ENCODE measurements at regions not wholly inside any gene's neighbourhood (a gene's known extent, or its start where the extent isn't known, plus 50 kb on each side); places are given as distances from the start of the nearest gene placed in this dataset.

DNA sequence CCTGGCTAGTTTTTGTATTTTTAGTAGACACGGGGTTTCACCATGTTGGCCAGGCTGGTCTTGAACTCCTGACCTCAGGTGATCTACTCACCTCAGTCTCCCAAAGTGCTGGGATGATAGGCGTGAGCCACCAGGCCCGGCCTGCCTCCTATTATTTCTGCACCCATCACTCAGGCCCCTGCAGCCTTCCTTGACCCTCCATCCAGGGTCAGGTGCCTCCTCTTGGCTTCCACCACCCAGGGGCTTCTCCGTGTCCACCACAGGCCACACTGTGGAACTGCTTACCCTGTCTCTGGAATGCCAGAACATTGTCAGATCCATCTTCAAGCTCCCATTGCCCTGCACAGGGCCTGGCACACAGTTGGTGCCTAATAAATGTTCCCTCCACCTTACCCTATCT is 75.4 kb upstream of the RTL6 start:
- TF ChIP-seq TAF1 (IDR thresholded peaks at IDR 0.05; ENCODE audit: borderline replicate concordance, insufficient read depth, low read length) (no peak), SIN3A (IDR thresholded peaks at IDR 0.05; ENCODE audit: borderline replicate concordance, insufficient read depth, low read length) (no peak), POLR2AphosphoS5 (IDR thresholded peaks at IDR 0.05; ENCODE audit: low read depth, low read length) (no peak), FOXP2 (optimal IDR thresholded peaks at IDR 0.05; ENCODE audit: borderline replicate concordance, extremely low read depth, extremely low read length, insufficient read depth) (no peak)
- TF ChIP-seq, protein P1, sequence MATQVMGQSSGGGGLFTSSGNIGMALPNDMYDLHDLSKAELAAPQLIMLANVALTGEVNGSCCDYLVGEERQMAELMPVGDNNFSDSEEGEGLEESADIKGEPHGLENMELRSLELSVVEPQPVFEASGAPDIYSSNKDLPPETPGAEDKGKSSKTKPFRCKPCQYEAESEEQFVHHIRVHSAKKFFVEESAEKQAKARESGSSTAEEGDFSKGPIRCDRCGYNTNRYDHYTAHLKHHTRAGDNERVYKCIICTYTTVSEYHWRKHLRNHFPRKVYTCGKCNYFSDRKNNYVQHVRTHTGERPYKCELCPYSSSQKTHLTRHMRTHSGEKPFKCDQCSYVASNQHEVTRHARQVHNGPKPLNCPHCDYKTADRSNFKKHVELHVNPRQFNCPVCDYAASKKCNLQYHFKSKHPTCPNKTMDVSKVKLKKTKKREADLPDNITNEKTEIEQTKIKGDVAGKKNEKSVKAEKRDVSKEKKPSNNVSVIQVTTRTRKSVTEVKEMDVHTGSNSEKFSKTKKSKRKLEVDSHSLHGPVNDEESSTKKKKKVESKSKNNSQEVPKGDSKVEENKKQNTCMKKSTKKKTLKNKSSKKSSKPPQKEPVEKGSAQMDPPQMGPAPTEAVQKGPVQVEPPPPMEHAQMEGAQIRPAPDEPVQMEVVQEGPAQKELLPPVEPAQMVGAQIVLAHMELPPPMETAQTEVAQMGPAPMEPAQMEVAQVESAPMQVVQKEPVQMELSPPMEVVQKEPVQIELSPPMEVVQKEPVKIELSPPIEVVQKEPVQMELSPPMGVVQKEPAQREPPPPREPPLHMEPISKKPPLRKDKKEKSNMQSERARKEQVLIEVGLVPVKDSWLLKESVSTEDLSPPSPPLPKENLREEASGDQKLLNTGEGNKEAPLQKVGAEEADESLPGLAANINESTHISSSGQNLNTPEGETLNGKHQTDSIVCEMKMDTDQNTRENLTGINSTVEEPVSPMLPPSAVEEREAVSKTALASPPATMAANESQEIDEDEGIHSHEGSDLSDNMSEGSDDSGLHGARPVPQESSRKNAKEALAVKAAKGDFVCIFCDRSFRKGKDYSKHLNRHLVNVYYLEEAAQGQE (IDR thresholded peaks at IDR 0.05; ENCODE audit: insufficient read depth in 1 of 2, low read depth in 2 of 2, low read length in 2 of 2), result no peak

GRCh38 chr22:44572414-44573207 is 74.6 kb upstream of the RTL6 start:
- TF ChIP-seq, protein P1 (IDR thresholded peaks at IDR 0.05; ENCODE audit: insufficient read depth in 1 of 2, low read depth in 2 of 2, low read length in 2 of 2), result no peak
- TF ChIP-seq TAF1 (IDR thresholded peaks at IDR 0.05; ENCODE audit: borderline replicate concordance, insufficient read depth, low read length) (no peak), POLR2AphosphoS5 (IDR thresholded peaks at IDR 0.05; ENCODE audit: low read depth, low read length) (no peak), FOXP2 (optimal IDR thresholded peaks at IDR 0.05; ENCODE audit: borderline replicate concordance, extremely low read depth, extremely low read length, insufficient read depth) (no peak), SIN3A (IDR thresholded peaks at IDR 0.05; ENCODE audit: borderline replicate concordance, insufficient read depth, low read length) (no peak)

DNA sequence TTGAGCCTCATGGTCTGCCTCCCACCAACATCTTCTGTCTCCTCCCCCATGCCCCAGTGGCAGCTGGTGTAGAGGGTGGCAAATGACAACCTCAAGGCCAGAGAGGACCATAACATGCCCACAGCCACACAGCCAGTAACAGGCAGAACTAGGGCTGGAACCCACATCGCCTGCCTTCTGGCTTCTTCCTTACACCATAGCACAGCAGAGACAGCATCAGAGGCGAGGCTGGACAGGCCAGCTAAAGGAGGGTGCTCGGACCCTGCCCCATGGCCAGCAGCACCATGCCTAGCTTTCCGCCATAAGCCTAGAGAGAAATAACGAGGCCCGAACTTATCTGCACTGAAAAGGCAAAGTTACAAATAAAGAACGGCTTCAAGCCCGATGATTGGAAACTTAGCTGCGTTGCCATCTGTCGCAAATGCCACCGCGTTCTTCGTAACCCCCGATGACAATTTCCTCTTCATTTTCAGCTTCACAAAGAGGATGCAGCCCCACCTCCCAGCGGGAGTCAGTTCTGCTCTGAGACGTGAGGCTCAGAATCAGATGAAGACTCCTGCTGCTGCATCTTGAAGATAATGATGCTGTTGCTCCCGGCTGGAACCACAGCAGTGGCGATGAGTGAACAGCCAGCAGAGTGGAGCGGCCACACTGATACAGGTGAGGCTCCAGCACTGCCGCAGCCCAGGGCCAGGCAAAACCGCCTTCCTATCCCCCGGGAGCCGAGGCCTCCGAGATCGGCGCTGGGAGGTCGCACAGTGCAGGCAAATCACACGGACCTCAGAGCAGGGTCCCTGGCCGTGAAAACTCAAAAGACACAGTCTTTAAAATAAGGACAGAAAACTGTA is 73.8 kb upstream of the RTL6 start:
- TF ChIP-seq SIN3A (IDR thresholded peaks at IDR 0.05; ENCODE audit: borderline replicate concordance, insufficient read depth, low read length) (no peak), FOXP2 (optimal IDR thresholded peaks at IDR 0.05; ENCODE audit: borderline replicate concordance, extremely low read depth, extremely low read length, insufficient read depth) (no peak), POLR2AphosphoS5 (IDR thresholded peaks at IDR 0.05; ENCODE audit: low read depth, low read length) (no peak), TAF1 (IDR thresholded peaks at IDR 0.05; ENCODE audit: borderline replicate concordance, insufficient read depth, low read length) (no peak)
- TF ChIP-seq, protein P1 (IDR thresholded peaks at IDR 0.05; ENCODE audit: insufficient read depth in 1 of 2, low read depth in 2 of 2, low read length in 2 of 2), result no peak

GRCh38 chr22:44570476-44571445 is 72.7 kb upstream of the RTL6 start:
- no peak for TF ChIP-seq TAF1 (IDR thresholded peaks at IDR 0.05; ENCODE audit: borderline replicate concordance, insufficient read depth, low read length)

GRCh38 chr22:44569561-44569991 is 71.5 kb upstream of the RTL6 start:
- TF ChIP-seq SIN3A (IDR thresholded peaks at IDR 0.05; ENCODE audit: borderline replicate concordance, insufficient read depth, low read length) (no peak), POLR2AphosphoS5 (IDR thresholded peaks at IDR 0.05; ENCODE audit: low read depth, low read length) (no peak), FOXP2 (optimal IDR thresholded peaks at IDR 0.05; ENCODE audit: borderline replicate concordance, extremely low read depth, extremely low read length, insufficient read depth) (no peak), TAF1 (IDR thresholded peaks at IDR 0.05; ENCODE audit: borderline replicate concordance, insufficient read depth, low read length) (no peak)
- TF ChIP-seq, protein P1 (IDR thresholded peaks at IDR 0.05; ENCODE audit: insufficient read depth in 1 of 2, low read depth in 2 of 2, low read length in 2 of 2), result no peak

All from PFSK-1 (cell line).